ENCODE measurements at regions not wholly inside any gene's neighbourhood (a gene's known extent, or its start where the extent isn't known, plus 50 kb on each side); places are given as distances from the start of the nearest gene placed in this dataset.

- DNase-seq (ENCODE audit: low spot score) = no peak
Observed at GRCh38 chr14:36083317-36083716, 93.2 kb downstream of the PTCSC3 start.

- DNase-seq (ENCODE audit: low spot score) = no peak
Observed at GRCh38 chr14:36078080-36078479, 98.4 kb downstream of the PTCSC3 start.

GRCh38 chr14:36076197-36076596 lies 100.3 kb downstream of the PTCSC3 start:
- DNase-seq (ENCODE audit: low spot score) = no peak

- DNase-seq (ENCODE audit: low spot score) = no peak
Observed at GRCh38 chr14:36075203-36075602, 101.3 kb downstream of the PTCSC3 start.

- DNase-seq (ENCODE audit: low spot score) = no peak
Observed at GRCh38 chr14:36070720-36071043, 105.8 kb downstream of the PTCSC3 start.

GRCh38 chr14:36070031-36070719 lies 106.3 kb downstream of the PTCSC3 start:
- DNase-seq (ENCODE audit: low spot score) = peak; percentile 70

GRCh38 chr14:36069535-36069900 lies 107.0 kb downstream of the PTCSC3 start:
- peak; percentile 80 for DNase-seq (ENCODE audit: low spot score)

- DNase-seq (ENCODE audit: low spot score) = no peak
Observed at GRCh38 chr14:36068777-36069534, 107.6 kb downstream of the PTCSC3 start.

GRCh38 chr14:36067428-36068187 lies 108.9 kb downstream of the PTCSC3 start:
- no peak for DNase-seq (ENCODE audit: low spot score)

- no peak for DNase-seq (ENCODE audit: low spot score)
Observed at GRCh38 chr14:36066636-36067035, 109.9 kb downstream of the PTCSC3 start.

GRCh38 chr14:36065831-36066230 lies 110.7 kb downstream of the PTCSC3 start:
- no peak for DNase-seq (ENCODE audit: low spot score)

GRCh38 chr14:36059531-36059930 lies 117.0 kb downstream of the PTCSC3 start:
- DNase-seq (ENCODE audit: low spot score) = no peak

GRCh38 chr14:36057452-36058116 lies 118.9 kb downstream of the PTCSC3 start:
- DNase-seq (ENCODE audit: low spot score) = peak; percentile 16

GRCh38 chr14:36056845-36057244 lies 119.7 kb downstream of the PTCSC3 start:
- DNase-seq (ENCODE audit: low spot score) = no peak

GRCh38 chr14:36055681-36056225 lies 120.8 kb downstream of the PTCSC3 start:
- DNase-seq (ENCODE audit: low spot score) = no peak

- no peak for DNase-seq (ENCODE audit: low spot score)
Observed at GRCh38 chr14:36055052-36055378, 121.5 kb downstream of the PTCSC3 start.

GRCh38 chr14:36054353-36055051 lies 122.0 kb downstream of the PTCSC3 start:
- DNase-seq (ENCODE audit: low spot score) = no peak

- no peak for DNase-seq (ENCODE audit: low spot score)
Observed at GRCh38 chr14:36052681-36053080, 123.8 kb downstream of the PTCSC3 start.

- no peak for DNase-seq (ENCODE audit: low spot score)
Observed at GRCh38 chr14:36052063-36052462, 124.5 kb downstream of the PTCSC3 start.

- no peak for DNase-seq (ENCODE audit: low spot score)
Observed at GRCh38 chr14:36048667-36049066, 127.9 kb downstream of the PTCSC3 start.

GRCh38 chr14:36047912-36048311 lies 128.6 kb downstream of the PTCSC3 start:
- DNase-seq (ENCODE audit: low spot score) = no peak

- no peak for DNase-seq (ENCODE audit: low spot score)
Observed at GRCh38 chr14:36035675-36036074, 140.8 kb downstream of the PTCSC3 start.
